GM06990 (cell line): ENCODE measurements at regions not wholly inside any gene's neighbourhood (a gene's known extent, or its start where the extent isn't known, plus 50 kb on each side); places are given as distances from the start of the nearest gene placed in this dataset.

Source experiments
- DNase-seq: peaks from one replicate; pipeline ENCODE4 v3.0.0-alpha.2; 2011; ENCODE audit not compliant: insufficient read length; ENCODE audit errors: extremely low read depth
- H3K27me3 ChIP-seq: replicated peaks from 2 replicates; pipeline ENCODE4 v1.6.0; 2011; ENCODE audit warnings: low read length; ENCODE audit not compliant: control insufficient read depth, insufficient read depth
- H3K36me3 ChIP-seq: 2 replicates; pipeline ENCODE4 v1.5.1; 2011; ENCODE audit warnings: low read length; ENCODE audit not compliant: control insufficient read depth, insufficient read depth
- H3K4me3 ChIP-seq: replicated peaks from 2 replicates; pipeline ENCODE4 v1.5.1; 2011; ENCODE audit warnings: low read depth, mild to moderate bottlenecking, control low read depth, low read length
- TF ChIP-seq, protein P1 (sequence below): IDR thresholded peaks from 2 replicates; pipeline ENCODE4 v1.5.1; 2011; ENCODE audit warnings: low read length, control low read depth, mild to moderate bottlenecking, inconsistent platforms; ENCODE audit not compliant: insufficient read depth, poor library complexity, severe bottlenecking

DNA sequence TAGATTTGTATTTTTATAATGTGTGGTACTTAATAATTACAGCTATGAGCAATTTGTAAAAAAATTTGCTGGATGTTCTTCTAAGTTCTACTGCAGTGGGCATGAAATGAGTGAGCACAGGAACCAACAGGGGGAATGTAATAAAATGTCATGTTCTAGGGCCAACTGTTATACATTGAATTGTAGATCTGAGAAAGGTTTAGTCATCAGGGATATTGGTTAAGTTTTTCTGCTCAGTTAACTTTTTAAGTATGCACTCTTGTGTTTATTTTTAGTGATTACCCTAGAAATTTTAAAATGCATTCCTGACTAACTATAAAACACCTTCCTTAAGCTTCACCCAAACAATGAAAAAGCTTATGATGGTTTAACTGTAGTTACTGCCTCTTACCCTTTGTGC lies 101.8 kb downstream of the CAND1 start:
- TF ChIP-seq, protein P1, sequence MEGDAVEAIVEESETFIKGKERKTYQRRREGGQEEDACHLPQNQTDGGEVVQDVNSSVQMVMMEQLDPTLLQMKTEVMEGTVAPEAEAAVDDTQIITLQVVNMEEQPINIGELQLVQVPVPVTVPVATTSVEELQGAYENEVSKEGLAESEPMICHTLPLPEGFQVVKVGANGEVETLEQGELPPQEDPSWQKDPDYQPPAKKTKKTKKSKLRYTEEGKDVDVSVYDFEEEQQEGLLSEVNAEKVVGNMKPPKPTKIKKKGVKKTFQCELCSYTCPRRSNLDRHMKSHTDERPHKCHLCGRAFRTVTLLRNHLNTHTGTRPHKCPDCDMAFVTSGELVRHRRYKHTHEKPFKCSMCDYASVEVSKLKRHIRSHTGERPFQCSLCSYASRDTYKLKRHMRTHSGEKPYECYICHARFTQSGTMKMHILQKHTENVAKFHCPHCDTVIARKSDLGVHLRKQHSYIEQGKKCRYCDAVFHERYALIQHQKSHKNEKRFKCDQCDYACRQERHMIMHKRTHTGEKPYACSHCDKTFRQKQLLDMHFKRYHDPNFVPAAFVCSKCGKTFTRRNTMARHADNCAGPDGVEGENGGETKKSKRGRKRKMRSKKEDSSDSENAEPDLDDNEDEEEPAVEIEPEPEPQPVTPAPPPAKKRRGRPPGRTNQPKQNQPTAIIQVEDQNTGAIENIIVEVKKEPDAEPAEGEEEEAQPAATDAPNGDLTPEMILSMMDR = no peak
- no peaks in the 10 kb centered on the region for H3K27me3 ChIP-seq
- no peaks in the 10 kb centered on the region for H3K36me3 ChIP-seq
- no peak overlapping the region for H3K4me3 ChIP-seq
- no peak for DNase-seq

DNA sequence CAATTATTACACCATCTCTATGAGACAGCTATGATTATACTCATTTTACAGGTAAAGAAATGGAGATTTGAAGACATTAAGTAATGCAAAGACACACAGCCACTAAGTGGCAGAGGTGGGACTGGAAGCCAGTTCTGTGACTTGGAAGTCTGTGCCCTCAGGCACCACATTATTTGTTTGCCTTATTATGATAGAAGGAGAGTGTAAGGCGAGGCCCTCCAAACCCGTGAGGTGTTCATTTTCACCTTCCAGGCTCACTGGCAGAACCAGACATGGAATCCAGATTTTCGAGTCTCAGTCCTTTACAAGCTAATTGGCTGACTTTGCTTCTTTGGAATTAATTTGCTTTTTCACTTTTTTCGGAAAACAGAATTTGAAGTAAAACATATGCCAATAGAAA lies 107.9 kb downstream of the CAND1 start:
- no peaks in the 10 kb centered on the region for H3K36me3 ChIP-seq
- no peaks in the 10 kb centered on the region for H3K27me3 ChIP-seq
- TF ChIP-seq, protein P1 = no peak
- no peak overlapping the region for H3K4me3 ChIP-seq
- DNase-seq = no peak

DNA sequence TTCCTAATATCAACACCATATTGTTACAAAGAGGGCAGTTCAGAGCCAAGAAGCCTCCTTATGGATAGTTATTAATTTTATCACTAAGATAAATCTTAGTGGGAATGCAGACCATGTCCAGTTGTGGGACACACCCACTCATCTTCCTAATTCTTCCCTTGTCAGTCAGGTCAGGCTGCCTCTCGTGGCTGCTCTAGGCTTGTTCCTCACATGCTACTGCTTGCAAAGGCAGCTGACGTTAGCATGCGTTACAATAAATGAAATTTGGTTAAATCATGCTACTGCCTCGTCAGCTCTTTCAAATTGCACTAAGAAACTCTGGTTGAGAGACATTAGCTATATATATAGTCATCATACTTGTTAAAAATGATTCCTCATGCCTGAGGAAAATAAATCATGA lies 108.4 kb downstream of the CAND1 start:
- no peak overlapping the region for H3K4me3 ChIP-seq
- no peaks in the 10 kb centered on the region for H3K36me3 ChIP-seq
- TF ChIP-seq, protein P1 = no peak
- H3K27me3 ChIP-seq = no peaks in the 10 kb centered on the region
- DNase-seq = no peak

GRCh38 chr12:67382241-67382871 lies 113.2 kb downstream of the CAND1 start:
- H3K27me3 ChIP-seq = no peaks in the 10 kb centered on the region
- DNase-seq = no peak

GRCh38 chr12:67386869-67387565 lies 117.9 kb downstream of the CAND1 start:
- TF ChIP-seq, protein P1 = no peak
- Histone ChIP-seq H3K36me3 (no peaks in the 10 kb centered on the region), H3K27me3 (no peaks in the 10 kb centered on the region), H3K4me3 (no peak overlapping the region)
- no peak for DNase-seq

More at GRCh38 chr12:67382241-67382871, 113.2 kb downstream of the CAND1 start:
- Histone ChIP-seq H3K36me3 (no peaks in the 10 kb centered on the region), H3K4me3 (no peak overlapping the region)
- TF ChIP-seq, protein P1 = no peak
